ENCODE measurements at regions not wholly inside any gene's neighbourhood (a gene's known extent, or its start where the extent isn't known, plus 50 kb on each side); places are given as distances from the start of the nearest gene placed in this dataset.

DNA sequence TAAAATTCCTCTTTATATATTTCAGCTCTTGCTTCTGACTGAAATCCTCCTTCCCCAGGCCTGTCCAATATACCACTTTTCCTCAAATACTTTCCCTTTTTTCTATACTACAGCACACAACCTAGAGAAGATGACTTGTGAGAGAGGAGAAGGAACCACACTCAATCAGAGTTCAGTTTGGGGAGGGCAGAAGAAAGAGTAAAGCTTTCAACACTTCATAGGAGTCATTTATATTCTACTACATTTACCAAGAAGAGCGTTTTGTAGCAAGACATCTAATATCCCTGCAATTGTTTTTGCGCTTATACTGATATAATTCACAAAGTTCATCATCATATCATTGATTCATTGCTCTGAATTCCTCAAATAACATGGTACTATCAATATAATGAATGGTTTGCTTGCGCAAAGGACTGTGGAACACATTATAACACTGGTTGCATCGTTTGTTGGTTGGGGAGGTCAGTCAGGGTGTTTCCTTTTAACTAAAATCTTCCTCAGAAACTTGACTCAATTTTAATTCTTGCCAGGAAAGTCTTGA lies 792.5 kb upstream of the CELF2 start:
- no peak for DNase-seq

DNA sequence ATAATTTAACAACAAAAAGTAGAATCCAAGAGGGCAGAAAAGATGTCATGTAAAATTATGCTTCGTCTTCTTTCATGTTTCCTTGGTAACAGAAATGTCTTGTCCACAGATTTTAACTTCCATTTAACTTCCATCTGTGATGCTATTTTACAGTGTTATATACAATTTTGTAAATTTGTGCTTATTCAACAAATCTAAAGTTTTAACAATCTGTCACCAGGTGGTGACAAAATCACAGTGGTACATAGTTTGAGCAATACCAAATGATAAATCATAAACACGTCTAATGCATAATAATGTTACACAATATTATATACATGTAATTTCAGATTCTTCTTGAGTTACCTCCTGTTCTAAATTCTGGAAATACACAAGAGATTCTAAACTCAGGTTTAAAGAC lies 784.4 kb upstream of the CELF2 start:
- no peak for DNase-seq

DNA sequence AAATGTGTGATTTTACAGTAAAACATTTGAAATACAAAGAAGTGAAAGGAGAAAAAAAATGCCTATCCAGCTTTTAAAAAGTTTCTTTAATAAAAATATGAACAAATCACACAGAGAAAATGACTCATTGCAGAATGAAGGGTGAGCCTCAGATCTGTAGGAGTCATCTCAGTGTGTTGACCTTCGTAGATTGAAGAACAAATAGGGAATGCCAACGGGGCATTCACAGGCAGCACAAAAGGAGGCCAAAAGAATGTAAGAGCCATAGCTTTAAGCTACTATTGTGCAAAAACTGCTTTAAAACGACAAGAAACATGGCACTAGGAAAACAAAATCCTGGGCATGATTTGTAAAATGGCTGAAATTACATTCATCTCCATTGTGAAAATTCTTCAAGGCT lies 782.7 kb upstream of the CELF2 start:
- no peak for DNase-seq

DNA sequence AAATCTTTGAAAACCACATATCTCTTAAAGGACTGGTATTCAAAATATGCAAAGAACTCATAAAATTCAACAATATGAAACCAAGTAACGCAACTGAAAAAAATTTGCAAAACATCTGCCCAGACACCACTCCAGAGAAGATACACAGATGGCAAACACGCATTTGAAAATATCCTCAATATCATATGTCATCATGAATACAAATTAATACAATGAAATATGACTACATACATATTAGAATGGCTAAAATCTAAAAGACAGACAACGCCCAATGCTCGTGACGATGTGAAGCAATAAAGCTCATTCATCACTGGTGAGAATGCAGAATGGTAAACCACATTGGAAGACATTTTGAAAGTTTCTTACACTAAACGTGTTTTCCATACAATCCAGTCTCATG lies 770.1 kb upstream of the CELF2 start:
- no peak for DNase-seq

DNA sequence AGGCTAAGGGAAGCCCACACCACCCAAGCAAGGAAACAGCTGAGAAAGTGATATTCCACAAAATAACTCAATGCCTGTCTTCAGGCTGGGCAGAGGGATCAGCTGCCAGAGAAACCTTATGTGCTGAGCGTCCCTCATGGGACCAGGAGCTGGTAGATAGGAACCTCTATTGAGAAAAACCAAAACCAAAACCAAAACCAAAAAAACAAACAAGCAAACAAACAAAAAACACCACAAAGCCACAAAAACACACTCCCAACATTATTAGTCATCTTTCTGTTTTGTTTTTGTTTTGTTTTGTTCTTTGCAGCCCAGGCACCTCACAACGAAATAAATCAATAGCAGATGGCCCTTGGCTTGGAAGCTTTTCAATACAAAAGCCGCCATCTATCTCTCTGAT lies 760.8 kb upstream of the CELF2 start:
- DNase-seq: no peak

- no peak for DNase-seq
Observed at GRCh38 chr10:10259013-10259412, 758.7 kb upstream of the CELF2 start.

DNA sequence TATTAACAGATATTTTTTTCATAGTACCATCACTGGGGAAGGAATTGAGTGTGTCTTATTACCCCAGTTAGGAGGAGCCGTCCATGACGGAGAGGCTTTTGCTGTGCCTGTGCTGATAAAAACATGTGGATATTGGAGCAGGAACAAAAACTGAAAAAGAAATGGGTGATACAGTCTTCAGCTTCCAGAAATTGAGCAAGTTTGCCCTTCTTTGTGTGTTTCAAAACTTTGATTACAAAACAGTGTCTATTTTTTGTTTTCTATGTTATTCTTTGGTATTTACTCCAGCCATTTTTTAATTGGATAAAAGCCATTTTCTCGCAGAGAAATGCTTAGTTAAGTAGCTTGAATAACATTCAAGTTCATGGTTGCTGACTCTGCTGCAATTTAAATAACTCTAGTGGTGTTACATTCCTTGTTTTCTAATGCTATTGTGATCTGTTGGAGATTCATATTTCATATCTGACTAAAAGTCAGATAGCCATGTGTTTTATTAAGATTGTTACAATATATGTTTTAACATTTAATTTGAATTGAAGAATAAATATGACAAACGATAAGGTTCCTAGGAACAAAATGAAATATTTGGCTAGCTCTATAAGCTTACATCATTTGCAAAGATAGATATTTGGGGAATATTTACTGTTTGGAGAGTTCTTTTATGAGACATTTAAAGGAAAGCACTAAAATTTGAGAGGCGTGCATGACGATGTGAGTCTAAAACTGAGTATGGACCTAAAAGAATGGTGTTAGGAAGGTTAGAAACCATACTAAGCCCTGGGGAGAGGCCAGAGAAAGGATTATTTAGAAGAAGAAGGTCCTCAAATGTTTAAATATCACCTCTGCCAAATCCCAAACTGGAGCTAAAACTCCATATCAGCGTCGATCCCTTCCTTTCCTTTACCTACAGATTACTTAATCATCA lies 747.3 kb upstream of the CELF2 start:
- no peak for DNase-seq

GRCh38 chr10:10271639-10272192 lies 746.0 kb upstream of the CELF2 start:
- DNase-seq: no peak

GRCh38 chr10:10273661-10274060 lies 744.0 kb upstream of the CELF2 start:
- DNase-seq: no peak

GRCh38 chr10:10279906-10280305 lies 737.8 kb upstream of the CELF2 start:
- DNase-seq: no peak

- no peak for DNase-seq
Observed at GRCh38 chr10:10292501-10292900, 725.2 kb upstream of the CELF2 start.

- no peak for DNase-seq
Observed at GRCh38 chr10:10293041-10293440, 724.6 kb upstream of the CELF2 start.

DNA sequence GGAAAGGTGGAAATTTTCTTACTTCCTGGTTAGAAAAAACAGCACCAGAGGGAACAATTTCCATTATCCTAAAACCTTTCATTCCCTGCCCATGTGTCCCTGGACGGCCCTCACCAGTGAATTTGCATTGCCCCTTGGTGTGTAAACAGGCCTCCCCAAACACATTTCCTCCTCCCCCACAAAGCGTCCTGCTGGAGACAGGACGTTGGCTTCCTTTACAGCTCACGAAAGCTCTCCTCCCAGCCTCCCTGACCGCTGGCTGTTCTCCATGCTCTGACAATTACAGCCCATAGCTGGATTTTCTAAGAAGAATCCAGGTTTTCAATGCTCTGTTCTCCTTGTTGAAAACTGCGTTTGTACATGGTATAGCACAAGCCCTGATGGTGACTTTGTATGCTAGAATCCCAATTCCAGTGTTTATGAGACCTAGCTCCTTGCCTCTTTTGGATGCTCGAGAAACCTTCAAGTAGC lies 724.2 kb upstream of the CELF2 start:
- no peak for DNase-seq

GRCh38 chr10:10294184-10294880 lies 723.3 kb upstream of the CELF2 start:
- DNase-seq: no peak

- DNase-seq: no peak
Observed at GRCh38 chr10:10294881-10295529, 722.7 kb upstream of the CELF2 start.

- no peak for DNase-seq
Observed at GRCh38 chr10:10295537-10295936, 722.1 kb upstream of the CELF2 start.

DNA sequence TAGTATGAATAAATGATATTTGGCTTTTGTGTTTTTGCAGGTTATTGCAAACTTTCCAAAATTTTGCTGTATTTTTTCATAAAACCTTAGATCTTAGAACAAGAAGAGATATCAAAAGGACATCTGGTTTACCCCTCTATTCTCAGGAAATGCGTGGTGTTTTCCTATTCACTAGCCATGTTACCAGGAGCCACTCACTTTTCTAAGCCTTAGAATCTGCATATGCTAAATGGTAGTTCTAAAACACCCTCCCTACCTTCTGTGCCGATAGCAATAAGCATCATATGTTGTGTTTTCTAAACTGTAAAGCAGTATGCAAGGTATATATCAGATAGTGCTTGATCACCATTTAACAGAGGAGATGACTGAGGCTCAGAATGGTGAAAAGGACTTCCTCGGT lies 715.0 kb upstream of the CELF2 start:
- no peak for DNase-seq

DNA sequence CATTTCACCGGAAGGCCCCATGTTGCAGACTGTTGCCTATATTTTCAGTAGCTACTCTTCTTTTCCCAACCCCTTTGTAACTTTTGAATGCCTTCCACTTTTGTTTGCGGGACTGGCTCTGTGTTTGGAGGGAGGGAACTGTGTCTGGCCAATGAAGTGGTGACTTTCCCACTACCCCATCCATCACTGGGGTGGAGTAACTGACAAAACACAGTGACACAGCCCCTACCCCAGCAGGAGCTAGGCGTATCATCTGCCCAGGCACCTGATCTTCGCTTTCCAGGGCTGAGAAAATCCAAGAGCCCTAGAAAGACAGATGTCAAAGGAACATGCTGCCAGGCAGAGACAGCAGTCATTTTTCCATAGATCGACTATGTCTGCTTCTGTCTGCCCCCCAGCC lies 710.6 kb upstream of the CELF2 start:
- DNase-seq: no peak

- no peak for DNase-seq
Observed at GRCh38 chr10:10307551-10307950, 710.1 kb upstream of the CELF2 start.

GRCh38 chr10:10310498-10310897 lies 707.2 kb upstream of the CELF2 start:
- no peak for DNase-seq

DNA sequence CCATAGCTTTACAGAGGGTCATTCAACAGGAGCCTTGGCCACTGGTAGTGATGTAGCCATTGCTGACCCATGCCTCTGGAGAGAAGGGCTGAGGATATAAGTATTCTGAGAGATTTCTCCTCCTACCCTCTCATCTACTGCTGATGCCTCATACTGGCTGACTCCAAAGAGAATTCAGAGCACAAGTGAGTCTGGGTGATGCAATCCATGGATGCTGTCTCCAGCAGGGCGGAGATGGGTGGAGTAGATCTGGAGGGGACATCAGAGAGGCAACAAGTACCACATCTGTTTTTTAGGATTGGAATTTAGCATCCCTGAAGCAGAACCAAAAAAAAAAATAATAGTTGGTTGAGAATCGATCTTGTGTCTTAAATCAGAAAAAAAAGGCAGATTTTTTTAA lies 705.7 kb upstream of the CELF2 start:
- DNase-seq: no peak

- no peak for DNase-seq
Observed at GRCh38 chr10:10313149-10313835, 704.4 kb upstream of the CELF2 start.

GRCh38 chr10:10314626-10315025 lies 703.0 kb upstream of the CELF2 start:
- DNase-seq: no peak
